B cell (primary cell): ENCODE measurements at regions not wholly inside any gene's neighbourhood (a gene's known extent, or its start where the extent isn't known, plus 50 kb on each side); places are given as distances from the start of the nearest gene placed in this dataset.
"Not testable (repeated sequence)": the region's sequence is repeated elsewhere in the genome, so short reads cannot be mapped to it uniquely, and the experiment has no call there.

Experiments
- ATAC-seq: fragments of 200-7000 bp; cut with Tn5 transposase; one replicate; pipeline ENCODE4 v1.10.0; 2021; ENCODE audit warnings: low read depth, mild to moderate bottlenecking, moderate number of reproducible peaks, moderate library complexity
- CTCF ChIA-PET: fragments of 350-600 bp; sonication (Branson Sonifier 250); formaldehyde crosslinking; loops from one replicate; lab custom pipeline; 2021; ENCODE audit warnings: antibody characterized with exemption, inconsistent platforms; lab: Charles Lee
- POLR2A ChIA-PET: fragments of 350-600 bp; sonication (Branson Sonifier 250); formaldehyde crosslinking; loops from one replicate; lab custom pipeline; 2021; ENCODE audit warnings: antibody characterized with exemption; lab: Charles Lee
- DNase-seq: peaks from one replicate; pipeline ENCODE4 v3.0.0; 2013
- H2AFZ ChIP-seq: 2 replicates; pipeline ENCODE4 v1.6.1; 2012; ENCODE audit warnings: mild to moderate bottlenecking, low read depth, low read length; ENCODE audit not compliant: insufficient read depth, poor library complexity, severe bottlenecking
- H3K27ac ChIP-seq, 2 donors: 1 replicate in 1 of 2; 2 replicates in 1 of 2; pipeline ENCODE4 v1.5.1; 2012 to 2013; ENCODE audit warnings: low read length in 2 of 2, mild to moderate bottlenecking in 2 of 2, moderate library complexity in 1 of 2
- H3K27me3 ChIP-seq, 4 experiments: fragments of 200-600 bp in 1 of 4; sonication (generic) in 1 of 4; replicated peaks in 1 of 4; 1 replicate in 2 of 4; 2 replicates in 2 of 4; pipeline versions ENCODE4 v1.6.1 to v1.7.0; 2013 to 2016; ENCODE audit warnings: low read length in 3 of 4, mild to moderate bottlenecking in 2 of 4, mixed read lengths in 1 of 4, moderate library complexity in 1 of 4; ENCODE audit not compliant: insufficient read depth in 4 of 4, control insufficient read depth in 3 of 4; ENCODE audit errors: control extremely low read depth in 1 of 4
- H3K36me3 ChIP-seq, 2 experiments: replicated peaks in 1 of 2; 1 replicate in 1 of 2; 2 replicates in 1 of 2; pipeline versions ENCODE4 v1.6.1 to v1.7.1; 2013; ENCODE audit warnings: low read length in 1 of 2; ENCODE audit not compliant: insufficient read depth in 2 of 2, control insufficient read depth in 1 of 2; ENCODE audit errors: control extremely low read depth in 1 of 2, extremely low read depth in 1 of 2
- H3K4me1 ChIP-seq, 2 donors: fragments of 200-600 bp in 1 of 2; sonication (generic) in 1 of 2; 1 replicate in 1 of 2; 2 replicates in 1 of 2; pipeline versions ENCODE4 v1.5.1 to v1.6.1; 2013 to 2017; ENCODE audit warnings: low read length in 2 of 2; ENCODE audit not compliant: control insufficient read depth in 2 of 2, insufficient read depth in 2 of 2
- H3K4me2 ChIP-seq: replicated peaks from 2 replicates; pipeline ENCODE3; 2012; ENCODE audit warnings: mild to moderate bottlenecking, low read depth, low read length; ENCODE audit not compliant: poor library complexity, severe bottlenecking
- H3K4me3 ChIP-seq, 5 experiments: fragments of 200-600 bp in 1 of 5; sonication (generic) in 1 of 5; 1 replicate in 3 of 5; 2 replicates in 2 of 5; pipeline versions ENCODE4 v1.5.1 to v1.7.0; 2011 to 2016; ENCODE audit warnings: low read length in 4 of 5, mild to moderate bottlenecking in 4 of 5, low read depth in 2 of 5, control low read depth in 1 of 5, moderate library complexity in 1 of 5; ENCODE audit not compliant: insufficient read depth in 1 of 5; ENCODE audit errors: control extremely low read depth in 1 of 5, extremely low read depth in 1 of 5
- H3K79me2 ChIP-seq: fragments of 200-600 bp; sonication (generic); one replicate; pipeline ENCODE4 v1.6.0; 2016; ENCODE audit warnings: low read length; ENCODE audit not compliant: control insufficient read depth, insufficient read depth
- H3K9ac ChIP-seq: fragments of 200-600 bp; sonication (generic); 2 replicates; pipeline ENCODE4 v1.6.1; 2017; ENCODE audit warnings: mild to moderate bottlenecking, low read length, moderate library complexity
- H3K9me3 ChIP-seq, 3 donors: one replicate each; pipeline versions ENCODE4 v1.6.1 to v1.7.1; 2013; ENCODE audit warnings: low read length in 2 of 3; ENCODE audit not compliant: control insufficient read depth in 2 of 3, insufficient read depth in 1 of 3; ENCODE audit errors: control extremely low read depth in 1 of 3
- H4K20me1 ChIP-seq: 2 replicates; pipeline ENCODE4 v1.6.0; 2012; ENCODE audit warnings: mild to moderate bottlenecking, low read length; ENCODE audit not compliant: insufficient read depth, control insufficient read depth, poor library complexity, severe bottlenecking
- H3K27ac Mint-ChIP-seq: one replicate; pipeline ENCODE4 v1.8.0; 2021; ENCODE audit warnings: mixed read lengths
- H3K27me3 Mint-ChIP-seq: one replicate; pipeline ENCODE4 v1.8.0; 2021; ENCODE audit warnings: mixed read lengths
- H3K4me1 Mint-ChIP-seq: one replicate; pipeline ENCODE4 v1.8.0; 2021; ENCODE audit warnings: mixed read lengths
- H3K4me3 Mint-ChIP-seq: one replicate; pipeline ENCODE4 v1.8.0; 2021; ENCODE audit warnings: mixed read lengths
- H3K9me3 Mint-ChIP-seq: one replicate; pipeline ENCODE4 v1.8.0; 2022; ENCODE audit warnings: mixed read lengths; ENCODE audit not compliant: insufficient read depth
- CTCF ChIP-seq: fragments of 200-600 bp; IDR thresholded peaks from one replicate; pipeline ENCODE4 v1.8.0; 2022; ENCODE audit warnings: antibody characterized with exemption, mild to moderate bottlenecking
- EZH2 ChIP-seq: IDR thresholded peaks from 2 replicates; pipeline ENCODE4 v1.6.1; 2012; ENCODE audit warnings: borderline replicate concordance, low read depth, mild to moderate bottlenecking, moderate library complexity, low read length; ENCODE audit not compliant: insufficient read depth, poor library complexity, severe bottlenecking
- WGBS: methylation state at CpG from one replicate; pipeline ENCODE4 v1.1.5; 2013; ENCODE audit warnings: missing lambda C conversion rate; ENCODE audit not compliant: insufficient coverage; 5-methylcytosine and 5-hydroxymethylcytosine counted together
- intact Hi-C: fragments of 100-400 bp; cut with micrococcal nuclease; formaldehyde crosslinking; loops from one replicate; pipeline ENCODE4 v1.10.0; 2022

- Histone ChIP-seq H3K27ac (no peak overlapping the region), H4K20me1 (no peaks in the 10 kb centered on the region), H3K4me2 (no peak overlapping the region), H3K27me3 (no peaks in the 10 kb centered on the region), H3K4me3 (no peak overlapping the region), H2AFZ (no peak overlapping the region), H3K9me3 (peaks cover 2 to 13% (median 4%) of the 10 kb centered on the region in 3 donors), H3K9ac (no peak overlapping the region), H3K79me2 (no peaks in the 10 kb centered on the region), H3K36me3 (no peaks in the 10 kb centered on the region), H3K4me1 (no peaks in the 10 kb centered on the region)
- DNase-seq, result no peak
- peaks cover 5% of the 10 kb centered on the region for H3K9me3 Mint-ChIP-seq
- TF ChIP-seq CTCF, result no peak
- no peak for TF ChIP-seq EZH2
- CTCF ChIA-PET, result no interaction called here
- intact Hi-C loops, result no loop called here
- ATAC-seq, result no peak
- H3K4me3 Mint-ChIP-seq, result no peak overlapping the region
- POLR2A ChIA-PET, result no interaction called here
- no peaks in the 10 kb centered on the region for H3K27me3 Mint-ChIP-seq
- H3K27ac Mint-ChIP-seq, result no peak overlapping the region
- 92% methylated on average over 3 of the region's 3 CpGs for WGBS
- no peaks in the 10 kb centered on the region for H3K4me1 Mint-ChIP-seq
Observed at GRCh38 chr6:67811239-67812037, 823.6 kb upstream of the ADGRB3 start.

- H3K27me3 Mint-ChIP-seq, H3K4me1 Mint-ChIP-seq, H3K4me2 ChIP-seq, H3K9ac ChIP-seq, POLR2A ChIA-PET, H4K20me1 ChIP-seq, H3K9me3 ChIP-seq, intact Hi-C loops, H3K27me3 ChIP-seq, H3K27ac ChIP-seq, ATAC-seq, CTCF ChIA-PET, H3K79me2 ChIP-seq, H2AFZ ChIP-seq, H3K9me3 Mint-ChIP-seq, H3K4me3 ChIP-seq, DNase-seq, H3K36me3 ChIP-seq, H3K4me1 ChIP-seq, H3K27ac Mint-ChIP-seq, H3K4me3 Mint-ChIP-seq: not testable (repeated sequence)
- no CpG with 5 or more reads among the region's 5 CpGs for WGBS
Observed at GRCh38 chr6:67804808-67805207, 830.3 kb upstream of the ADGRB3 start.
